Astrocyte (in vitro differentiated cells and primary cell): ENCODE measurements at regions not wholly inside any gene's neighbourhood (a gene's known extent, or its start where the extent isn't known, plus 50 kb on each side); places are given as distances from the start of the nearest gene placed in this dataset.

ENCODE experiments used
- CTCF ChIP-seq: IDR thresholded peaks from 2 replicates; pipeline ENCODE4 v1.5.1; 2011; ENCODE audit warnings: low read depth, mild to moderate bottlenecking, inconsistent platforms, low read length, moderate library complexity; ENCODE audit not compliant: insufficient read depth
- EZH2 ChIP-seq: IDR thresholded peaks from 2 replicates; pipeline ENCODE4 v1.6.1; 2012; ENCODE audit warnings: mild to moderate bottlenecking, low read length, inconsistent platforms; ENCODE audit not compliant: insufficient read depth

GRCh38 chr9:27866741-27867140 is 293.5 kb upstream of the C9orf72 start:
- no peak for TF ChIP-seq CTCF
- TF ChIP-seq EZH2, result no peak
